GM23248 (cell line): ENCODE measurements at regions not wholly inside any gene's neighbourhood (a gene's known extent, or its start where the extent isn't known, plus 50 kb on each side); places are given as distances from the start of the nearest gene placed in this dataset.

Source experiments
- EZH2 ChIP-seq: fragments of 200-600 bp; sonication (generic); IDR thresholded peaks from 2 replicates; pipeline ENCODE4 v1.6.1; 2018; ENCODE audit warnings: antibody characterized with exemption, mild to moderate bottlenecking; ENCODE audit not compliant: insufficient read depth, poor library complexity, severe bottlenecking
- EZH2phosphoT487 ChIP-seq: fragments of 200-600 bp; sonication (generic); IDR thresholded peaks from 2 replicates; pipeline ENCODE4 v1.6.1; 2018; ENCODE audit warnings: antibody characterized with exemption, moderate library complexity, mild to moderate bottlenecking, low read depth; ENCODE audit not compliant: insufficient read depth

DNA sequence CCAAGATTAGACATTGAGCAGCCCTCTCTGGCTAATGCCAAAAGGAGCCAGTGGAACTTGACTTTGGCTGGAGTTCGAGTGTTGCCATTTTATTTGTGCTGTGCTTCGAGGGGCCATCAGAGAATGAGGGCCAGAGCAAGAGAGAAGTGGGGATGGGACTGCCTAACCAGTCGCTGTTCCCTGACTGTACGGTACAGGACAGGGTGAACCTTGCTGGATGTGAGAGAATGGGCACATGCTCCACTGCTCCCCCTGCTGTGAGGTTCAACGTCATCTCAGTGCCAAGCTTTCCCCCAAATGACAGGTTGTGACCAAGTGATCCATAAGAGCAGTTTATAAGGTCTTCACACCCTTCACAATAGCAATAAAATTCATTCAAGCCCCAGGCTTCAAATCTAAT, 55.1 kb upstream of the BCL11B start:
- TF ChIP-seq EZH2phosphoT487 (no peak), EZH2 (no peak)
